ENCODE measurements at regions not wholly inside any gene's neighbourhood (a gene's known extent, or its start where the extent isn't known, plus 50 kb on each side); places are given as distances from the start of the nearest gene placed in this dataset.

DNA sequence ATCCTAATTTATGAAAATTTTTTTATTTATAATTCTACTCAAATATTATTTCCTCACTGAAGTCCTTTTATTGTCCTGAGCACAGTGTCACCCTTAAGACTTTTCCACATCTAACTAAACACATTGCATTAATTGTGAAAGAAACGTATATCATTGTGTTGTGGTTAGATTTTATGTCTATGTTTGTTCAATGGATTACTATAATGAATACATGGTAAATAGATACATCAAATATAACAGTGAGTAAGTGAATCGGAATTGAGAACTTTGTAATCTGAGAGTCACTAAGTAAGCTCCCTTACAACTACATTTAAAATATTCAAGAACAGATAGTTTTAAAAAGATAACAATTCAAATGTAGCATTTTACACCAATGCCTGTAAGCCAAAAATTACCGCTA is 417.6 kb upstream of the PCDH20 start (continued):
- TF ChIP-seq, protein P1, sequence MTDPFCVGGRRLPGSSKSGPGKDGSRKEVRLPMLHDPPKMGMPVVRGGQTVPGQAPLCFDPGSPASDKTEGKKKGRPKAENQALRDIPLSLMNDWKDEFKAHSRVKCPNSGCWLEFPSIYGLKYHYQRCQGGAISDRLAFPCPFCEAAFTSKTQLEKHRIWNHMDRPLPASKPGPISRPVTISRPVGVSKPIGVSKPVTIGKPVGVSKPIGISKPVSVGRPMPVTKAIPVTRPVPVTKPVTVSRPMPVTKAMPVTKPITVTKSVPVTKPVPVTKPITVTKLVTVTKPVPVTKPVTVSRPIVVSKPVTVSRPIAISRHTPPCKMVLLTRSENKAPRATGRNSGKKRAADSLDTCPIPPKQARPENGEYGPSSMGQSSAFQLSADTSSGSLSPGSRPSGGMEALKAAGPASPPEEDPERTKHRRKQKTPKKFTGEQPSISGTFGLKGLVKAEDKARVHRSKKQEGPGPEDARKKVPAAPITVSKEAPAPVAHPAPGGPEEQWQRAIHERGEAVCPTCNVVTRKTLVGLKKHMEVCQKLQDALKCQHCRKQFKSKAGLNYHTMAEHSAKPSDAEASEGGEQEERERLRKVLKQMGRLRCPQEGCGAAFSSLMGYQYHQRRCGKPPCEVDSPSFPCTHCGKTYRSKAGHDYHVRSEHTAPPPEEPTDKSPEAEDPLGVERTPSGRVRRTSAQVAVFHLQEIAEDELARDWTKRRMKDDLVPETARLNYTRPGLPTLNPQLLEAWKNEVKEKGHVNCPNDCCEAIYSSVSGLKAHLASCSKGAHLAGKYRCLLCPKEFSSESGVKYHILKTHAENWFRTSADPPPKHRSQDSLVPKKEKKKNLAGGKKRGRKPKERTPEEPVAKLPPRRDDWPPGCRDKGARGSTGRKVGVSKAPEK (CRISPR knock-in tag; IDR thresholded peaks at IDR 0.05; ENCODE audit: borderline replicate concordance) = no peak
- TF ChIP-seq CHD2 (IDR thresholded peaks at IDR 0.05; ENCODE audit: low read depth, low read length) (no peak), ATF7 (IDR thresholded peaks at IDR 0.05) (no peak), ATF7 (CRISPR knock-in tag; IDR thresholded peaks at IDR 0.05) (no peak), ZNF253 (CRISPR knock-in tag; IDR thresholded peaks at IDR 0.05; ENCODE audit: borderline replicate concordance) (no peak), ZNF318 (CRISPR knock-in tag; IDR thresholded peaks at IDR 0.05) (no peak), KLF12 (CRISPR knock-in tag; IDR thresholded peaks at IDR 0.05; ENCODE audit: borderline replicate concordance) (no peak), CTCF (CRISPR knock-in tag; IDR thresholded peaks at IDR 0.05) (no peak), NFIC (IDR thresholded peaks at IDR 0.05; ENCODE audit: low read length) (no peak)
- TF ChIP-seq, protein P2, sequence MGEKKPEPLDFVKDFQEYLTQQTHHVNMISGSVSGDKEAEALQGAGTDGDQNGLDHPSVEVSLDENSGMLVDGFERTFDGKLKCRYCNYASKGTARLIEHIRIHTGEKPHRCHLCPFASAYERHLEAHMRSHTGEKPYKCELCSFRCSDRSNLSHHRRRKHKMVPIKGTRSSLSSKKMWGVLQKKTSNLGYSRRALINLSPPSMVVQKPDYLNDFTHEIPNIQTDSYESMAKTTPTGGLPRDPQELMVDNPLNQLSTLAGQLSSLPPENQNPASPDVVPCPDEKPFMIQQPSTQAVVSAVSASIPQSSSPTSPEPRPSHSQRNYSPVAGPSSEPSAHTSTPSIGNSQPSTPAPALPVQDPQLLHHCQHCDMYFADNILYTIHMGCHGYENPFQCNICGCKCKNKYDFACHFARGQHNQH (CRISPR knock-in tag; IDR thresholded peaks at IDR 0.05) = no peak
